ENCODE measurements at regions not wholly inside any gene's neighbourhood (a gene's known extent, or its start where the extent isn't known, plus 50 kb on each side); places are given as distances from the start of the nearest gene placed in this dataset.
A peak's percentile ranks its signal among the peaks of the same experiment; 100 is the strongest.

GRCh38 chr6:139474145-139475108, 100.0 kb upstream of the CITED2 start (continued):
- no peak for TF ChIP-seq ESRRB (CRISPR knock-in tag; IDR thresholded peaks at IDR 0.05; ENCODE audit: borderline replicate concordance)
- peak; percentile 28 for TF ChIP-seq DACH1 (IDR thresholded peaks at IDR 0.05; ENCODE audit: partially characterized antibody)
- TF ChIP-seq MIER1 (IDR thresholded peaks at IDR 0.05; ENCODE audit: low read depth) = peak; percentile 40; the same call in 1 of the 2 replicates
- TF ChIP-seq, protein P1, sequence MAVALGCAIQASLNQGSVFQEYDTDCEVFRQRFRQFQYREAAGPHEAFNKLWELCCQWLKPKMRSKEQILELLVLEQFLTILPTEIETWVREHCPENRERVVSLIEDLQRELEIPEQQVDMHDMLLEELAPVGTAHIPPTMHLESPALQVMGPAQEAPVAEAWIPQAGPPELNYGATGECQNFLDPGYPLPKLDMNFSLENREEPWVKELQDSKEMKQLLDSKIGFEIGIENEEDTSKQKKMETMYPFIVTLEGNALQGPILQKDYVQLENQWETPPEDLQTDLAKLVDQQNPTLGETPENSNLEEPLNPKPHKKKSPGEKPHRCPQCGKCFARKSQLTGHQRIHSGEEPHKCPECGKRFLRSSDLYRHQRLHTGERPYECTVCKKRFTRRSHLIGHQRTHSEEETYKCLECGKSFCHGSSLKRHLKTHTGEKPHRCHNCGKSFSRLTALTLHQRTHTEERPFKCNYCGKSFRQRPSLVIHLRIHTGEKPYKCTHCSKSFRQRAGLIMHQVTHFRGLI (CRISPR knock-in tag; IDR thresholded peaks at IDR 0.05) = no peak; the same call in 1 of the 2 replicates
- no peak for TF ChIP-seq PRPF4 (IDR thresholded peaks at IDR 0.05; ENCODE audit: insufficient read depth, low read depth, low read length, poor library complexity, severe bottlenecking)
- TF ChIP-seq IRF1 (CRISPR knock-in tag; IDR thresholded peaks at IDR 0.05; ENCODE audit: borderline replicate concordance) = no peak
- TF ChIP-seq, protein P2, sequence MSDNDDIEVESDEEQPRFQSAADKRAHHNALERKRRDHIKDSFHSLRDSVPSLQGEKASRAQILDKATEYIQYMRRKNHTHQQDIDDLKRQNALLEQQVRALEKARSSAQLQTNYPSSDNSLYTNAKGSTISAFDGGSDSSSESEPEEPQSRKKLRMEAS (CRISPR knock-in tag; IDR thresholded peaks at IDR 0.05) = no peak
- no peak for TF ChIP-seq NFIC (IDR thresholded peaks at IDR 0.05)
- no peak for TF ChIP-seq MCM3 (IDR thresholded peaks at IDR 0.05)
- TF ChIP-seq ILF3 (IDR thresholded peaks at IDR 0.05; ENCODE audit: borderline replicate concordance) = no peak
- no peak for TF ChIP-seq ZFP36 (IDR thresholded peaks at IDR 0.05; ENCODE audit: low read depth, low read length, partially characterized antibody)
- peak; percentile 52; the same call in 1 of the 2 replicates for TF ChIP-seq SMARCE1 (IDR thresholded peaks at IDR 0.05)
- no peak for TF ChIP-seq NR2C2 (CRISPR knock-in tag; IDR thresholded peaks at IDR 0.05)
- no peak for TF ChIP-seq NR2C2 (tag; IDR thresholded peaks at IDR 0.05)
- TF ChIP-seq, protein P3, sequence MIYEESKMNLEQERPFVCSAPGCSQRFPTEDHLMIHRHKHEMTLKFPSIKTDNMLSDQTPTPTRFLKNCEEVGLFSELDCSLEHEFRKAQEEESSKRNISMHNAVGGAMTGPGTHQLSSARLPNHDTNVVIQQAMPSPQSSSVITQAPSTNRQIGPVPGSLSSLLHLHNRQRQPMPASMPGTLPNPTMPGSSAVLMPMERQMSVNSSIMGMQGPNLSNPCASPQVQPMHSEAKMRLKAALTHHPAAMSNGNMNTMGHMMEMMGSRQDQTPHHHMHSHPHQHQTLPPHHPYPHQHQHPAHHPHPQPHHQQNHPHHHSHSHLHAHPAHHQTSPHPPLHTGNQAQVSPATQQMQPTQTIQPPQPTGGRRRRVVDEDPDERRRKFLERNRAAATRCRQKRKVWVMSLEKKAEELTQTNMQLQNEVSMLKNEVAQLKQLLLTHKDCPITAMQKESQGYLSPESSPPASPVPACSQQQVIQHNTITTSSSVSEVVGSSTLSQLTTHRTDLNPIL (CRISPR knock-in tag; IDR thresholded peaks at IDR 0.05) = no peak
- TF ChIP-seq, protein P4, sequence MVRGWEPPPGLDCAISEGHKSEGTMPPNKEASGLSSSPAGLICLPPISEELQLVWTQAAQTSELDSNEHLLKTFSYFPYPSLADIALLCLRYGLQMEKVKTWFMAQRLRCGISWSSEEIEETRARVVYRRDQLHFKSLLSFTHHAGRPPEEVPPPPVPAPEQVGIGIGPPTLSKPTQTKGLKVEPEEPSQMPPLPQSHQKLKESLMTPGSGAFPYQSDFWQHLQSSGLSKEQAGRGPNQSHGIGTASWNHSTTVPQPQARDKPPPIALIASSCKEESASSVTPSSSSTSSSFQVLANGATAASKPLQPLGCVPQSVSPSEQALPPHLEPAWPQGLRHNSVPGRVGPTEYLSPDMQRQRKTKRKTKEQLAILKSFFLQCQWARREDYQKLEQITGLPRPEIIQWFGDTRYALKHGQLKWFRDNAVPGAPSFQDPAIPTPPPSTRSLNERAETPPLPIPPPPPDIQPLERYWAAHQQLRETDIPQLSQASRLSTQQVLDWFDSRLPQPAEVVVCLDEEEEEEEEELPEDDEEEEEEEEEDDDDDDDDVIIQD (CRISPR knock-in tag; IDR thresholded peaks at IDR 0.05) = no peak
- TF ChIP-seq KAT7 (CRISPR knock-in tag; IDR thresholded peaks at IDR 0.05; ENCODE audit: borderline replicate concordance) = no peak; the same call in 1 of the 2 replicates
- no peak for TF ChIP-seq STAG1 (CRISPR knock-in tag; IDR thresholded peaks at IDR 0.05; ENCODE audit: borderline replicate concordance)
- TF ChIP-seq KAT8 (IDR thresholded peaks at IDR 0.05; ENCODE audit: low read depth) = no peak
- no peak for TF ChIP-seq GTF2A2 (tag; IDR thresholded peaks at IDR 0.05)
- no peak for TF ChIP-seq FOXJ3 (CRISPR knock-in tag; IDR thresholded peaks at IDR 0.05)

All from K562 (cell line).